Suprapubic skin (tissue), 4 donors: ENCODE measurements at regions not wholly inside any gene's neighbourhood (a gene's known extent, or its start where the extent isn't known, plus 50 kb on each side); places are given as distances from the start of the nearest gene placed in this dataset.

ENCODE experiments used
- CTCF ChIP-seq, 2 donors: fragments of 200-600 bp in 1 of 2; fragments of 450-650 bp in 1 of 2; sonication (generic) in 1 of 2; IDR thresholded peaks; one replicate each; pipeline ENCODE4 v1.5.1; 2016 to 2019; ENCODE audit warnings: antibody characterized with exemption in 2 of 2, mild to moderate bottlenecking in 1 of 2, moderate library complexity in 1 of 2
- EP300 ChIP-seq: sonication (generic); formaldehyde crosslinking; IDR thresholded peaks from one replicate; pipeline ENCODE4 v1.6.1; 2017; ENCODE audit warnings: antibody characterized with exemption
- POLR2A ChIP-seq, 2 donors: fragments of 450-650 bp; IDR thresholded peaks; one replicate each; pipeline ENCODE4 v1.6.1; 2017; ENCODE audit warnings: antibody characterized with exemption in 2 of 2, mild to moderate bottlenecking in 2 of 2, moderate library complexity in 2 of 2
- POLR2AphosphoS5 ChIP-seq, 3 donors: sonication (generic); formaldehyde crosslinking; IDR thresholded peaks; one replicate each; pipeline ENCODE4 v1.6.1; 2017; ENCODE audit warnings: antibody characterized with exemption in 3 of 3

- TF ChIP-seq POLR2A (IDR thresholded peaks at IDR 0.05) (no peak), EP300 (no peak), CTCF (IDR thresholded peaks at IDR 0.05) (no peak), POLR2AphosphoS5 (IDR thresholded peaks at IDR 0.05) (no peak)
Observed at GRCh38 chr9:73543727-73544126, 392.1 kb downstream of the ANXA1 start.
